ENCODE measurements at regions not wholly inside any gene's neighbourhood (a gene's known extent, or its start where the extent isn't known, plus 50 kb on each side); places are given as distances from the start of the nearest gene placed in this dataset.
A peak's percentile ranks its signal among the peaks of the same experiment; 100 is the strongest.

- no peak for DNase-seq (ENCODE audit: low spot score)
- no peak overlapping the region for H3K27ac ChIP-seq (ENCODE audit: low read depth in 1 of 2, low read length in 2 of 2)
- no peak overlapping the region for H3K4me3 ChIP-seq (ENCODE audit: low read depth in 1 of 3, low read length in 3 of 3)
- no peak overlapping the region for H3K9ac ChIP-seq (ENCODE audit: low read depth in 1 of 2, low read length in 2 of 2)
- no peaks in the 10 kb centered on the region for H3K4me1 ChIP-seq (ENCODE audit: control insufficient read depth in 4 of 4, insufficient read depth in 4 of 4, low read length in 3 of 4)
- TF ChIP-seq RAD21 (IDR thresholded peaks at IDR 0.05) (peak; percentile 64 to 67), ATF3 (IDR thresholded peaks at IDR 0.05) (no peak), TAF1 (conservative IDR thresholded peaks at IDR 0.05) (no peak), HNF4A (conservative IDR thresholded peaks at IDR 0.05) (no peak), SP1 (IDR thresholded peaks at IDR 0.05) (no peak), EGR1 (IDR thresholded peaks at IDR 0.05; ENCODE audit: low read depth in 2 of 2) (no peak), GABPA (IDR thresholded peaks at IDR 0.05 in 1 of 2, conservative IDR thresholded peaks at IDR 0.05 in 1 of 2) (no peak), RXRA (IDR thresholded peaks at IDR 0.05) (no peak), JUND (IDR thresholded peaks at IDR 0.05) (no peak), MAX (IDR thresholded peaks at IDR 0.05) (no peak), NR2F2 (IDR thresholded peaks at IDR 0.05) (no peak)
- TF ChIP-seq, protein P1, sequence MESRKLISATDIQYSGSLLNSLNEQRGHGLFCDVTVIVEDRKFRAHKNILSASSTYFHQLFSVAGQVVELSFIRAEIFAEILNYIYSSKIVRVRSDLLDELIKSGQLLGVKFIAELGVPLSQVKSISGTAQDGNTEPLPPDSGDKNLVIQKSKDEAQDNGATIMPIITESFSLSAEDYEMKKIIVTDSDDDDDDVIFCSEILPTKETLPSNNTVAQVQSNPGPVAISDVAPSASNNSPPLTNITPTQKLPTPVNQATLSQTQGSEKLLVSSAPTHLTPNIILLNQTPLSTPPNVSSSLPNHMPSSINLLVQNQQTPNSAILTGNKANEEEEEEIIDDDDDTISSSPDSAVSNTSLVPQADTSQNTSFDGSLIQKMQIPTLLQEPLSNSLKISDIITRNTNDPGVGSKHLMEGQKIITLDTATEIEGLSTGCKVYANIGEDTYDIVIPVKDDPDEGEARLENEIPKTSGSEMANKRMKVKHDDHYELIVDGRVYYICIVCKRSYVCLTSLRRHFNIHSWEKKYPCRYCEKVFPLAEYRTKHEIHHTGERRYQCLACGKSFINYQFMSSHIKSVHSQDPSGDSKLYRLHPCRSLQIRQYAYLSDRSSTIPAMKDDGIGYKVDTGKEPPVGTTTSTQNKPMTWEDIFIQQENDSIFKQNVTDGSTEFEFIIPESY (IDR thresholded peaks at IDR 0.05), result no peak
- TF ChIP-seq, protein P2, sequence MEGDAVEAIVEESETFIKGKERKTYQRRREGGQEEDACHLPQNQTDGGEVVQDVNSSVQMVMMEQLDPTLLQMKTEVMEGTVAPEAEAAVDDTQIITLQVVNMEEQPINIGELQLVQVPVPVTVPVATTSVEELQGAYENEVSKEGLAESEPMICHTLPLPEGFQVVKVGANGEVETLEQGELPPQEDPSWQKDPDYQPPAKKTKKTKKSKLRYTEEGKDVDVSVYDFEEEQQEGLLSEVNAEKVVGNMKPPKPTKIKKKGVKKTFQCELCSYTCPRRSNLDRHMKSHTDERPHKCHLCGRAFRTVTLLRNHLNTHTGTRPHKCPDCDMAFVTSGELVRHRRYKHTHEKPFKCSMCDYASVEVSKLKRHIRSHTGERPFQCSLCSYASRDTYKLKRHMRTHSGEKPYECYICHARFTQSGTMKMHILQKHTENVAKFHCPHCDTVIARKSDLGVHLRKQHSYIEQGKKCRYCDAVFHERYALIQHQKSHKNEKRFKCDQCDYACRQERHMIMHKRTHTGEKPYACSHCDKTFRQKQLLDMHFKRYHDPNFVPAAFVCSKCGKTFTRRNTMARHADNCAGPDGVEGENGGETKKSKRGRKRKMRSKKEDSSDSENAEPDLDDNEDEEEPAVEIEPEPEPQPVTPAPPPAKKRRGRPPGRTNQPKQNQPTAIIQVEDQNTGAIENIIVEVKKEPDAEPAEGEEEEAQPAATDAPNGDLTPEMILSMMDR (IDR thresholded peaks at IDR 0.05; ENCODE audit: low read depth, low read length, missing input control), result peak; percentile 25
- TF ChIP-seq, protein P3, sequence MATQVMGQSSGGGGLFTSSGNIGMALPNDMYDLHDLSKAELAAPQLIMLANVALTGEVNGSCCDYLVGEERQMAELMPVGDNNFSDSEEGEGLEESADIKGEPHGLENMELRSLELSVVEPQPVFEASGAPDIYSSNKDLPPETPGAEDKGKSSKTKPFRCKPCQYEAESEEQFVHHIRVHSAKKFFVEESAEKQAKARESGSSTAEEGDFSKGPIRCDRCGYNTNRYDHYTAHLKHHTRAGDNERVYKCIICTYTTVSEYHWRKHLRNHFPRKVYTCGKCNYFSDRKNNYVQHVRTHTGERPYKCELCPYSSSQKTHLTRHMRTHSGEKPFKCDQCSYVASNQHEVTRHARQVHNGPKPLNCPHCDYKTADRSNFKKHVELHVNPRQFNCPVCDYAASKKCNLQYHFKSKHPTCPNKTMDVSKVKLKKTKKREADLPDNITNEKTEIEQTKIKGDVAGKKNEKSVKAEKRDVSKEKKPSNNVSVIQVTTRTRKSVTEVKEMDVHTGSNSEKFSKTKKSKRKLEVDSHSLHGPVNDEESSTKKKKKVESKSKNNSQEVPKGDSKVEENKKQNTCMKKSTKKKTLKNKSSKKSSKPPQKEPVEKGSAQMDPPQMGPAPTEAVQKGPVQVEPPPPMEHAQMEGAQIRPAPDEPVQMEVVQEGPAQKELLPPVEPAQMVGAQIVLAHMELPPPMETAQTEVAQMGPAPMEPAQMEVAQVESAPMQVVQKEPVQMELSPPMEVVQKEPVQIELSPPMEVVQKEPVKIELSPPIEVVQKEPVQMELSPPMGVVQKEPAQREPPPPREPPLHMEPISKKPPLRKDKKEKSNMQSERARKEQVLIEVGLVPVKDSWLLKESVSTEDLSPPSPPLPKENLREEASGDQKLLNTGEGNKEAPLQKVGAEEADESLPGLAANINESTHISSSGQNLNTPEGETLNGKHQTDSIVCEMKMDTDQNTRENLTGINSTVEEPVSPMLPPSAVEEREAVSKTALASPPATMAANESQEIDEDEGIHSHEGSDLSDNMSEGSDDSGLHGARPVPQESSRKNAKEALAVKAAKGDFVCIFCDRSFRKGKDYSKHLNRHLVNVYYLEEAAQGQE (IDR thresholded peaks at IDR 0.05), result no peak
- no peaks in the 10 kb centered on the region for H3K9me3 ChIP-seq (ENCODE audit: control insufficient read depth in 4 of 4, low read length in 3 of 4)
- WGBS, result 76% methylated on average over 11 of the region's 11 CpGs
- no peaks in the 10 kb centered on the region for H3K36me3 ChIP-seq (ENCODE audit: control insufficient read depth in 4 of 4, insufficient read depth in 3 of 4, low read depth in 1 of 4, low read length in 3 of 4)
- no peaks in the 10 kb centered on the region for H3K27me3 ChIP-seq (ENCODE audit: control insufficient read depth in 4 of 4, insufficient read depth in 4 of 4, low read length in 3 of 4)
Observed at GRCh38 chr11:62061356-62062222, 62.2 kb upstream of the INCENP start.

Measured in liver (tissue), 8 donors.